ENCODE measurements at regions not wholly inside any gene's neighbourhood (a gene's known extent, or its start where the extent isn't known, plus 50 kb on each side); places are given as distances from the start of the nearest gene placed in this dataset.

- no peak overlapping the region for H3K4me3 ChIP-seq (ENCODE audit: insufficient read depth, low read depth, low read length)
- H2AFZ ChIP-seq (replicated peaks; ENCODE audit: low read length, poor library complexity): no peak overlapping the region
- no peak overlapping the region for H2BK15ac ChIP-seq (ENCODE audit: low read depth, low read length)
- H3K56ac ChIP-seq (ENCODE audit: extremely low read depth, insufficient read depth, low read length): no peak overlapping the region
- no peak overlapping the region for H3K27ac ChIP-seq (ENCODE audit: insufficient read depth, low read length)
- no peak overlapping the region for H3K18ac ChIP-seq (ENCODE audit: low read depth, low read length)
- no peak overlapping the region for H4K8ac ChIP-seq (ENCODE audit: low read depth in 2 of 2, low read length in 2 of 2)
- H3K4me1 ChIP-seq (ENCODE audit: control insufficient read depth, insufficient read depth, low read length): no peaks in the 10 kb centered on the region
- no peak overlapping the region for H2BK120ac ChIP-seq (ENCODE audit: low read depth, low read length)
- ChIA-PET CTCF (no interaction called here), POLR2A (ENCODE audit: unreplicated experiment) (no interaction called here)
- no peak overlapping the region for H2BK20ac ChIP-seq (ENCODE audit: low read depth, low read length)
- no peak overlapping the region for H3K14ac ChIP-seq (replicated peaks; ENCODE audit: low read depth, low read length)
- no peak overlapping the region for H2AK9ac ChIP-seq (replicated peaks; ENCODE audit: low read depth, low read length, poor library complexity)
- no peaks in the 10 kb centered on the region for H3K9me3 ChIP-seq (ENCODE audit: control insufficient read depth, insufficient read depth, low read length)
- H3K23ac ChIP-seq (ENCODE audit: low read depth, low read length): no peak overlapping the region
- no peak overlapping the region for H2AK5ac ChIP-seq (ENCODE audit: low read depth, low read length)
- no peaks in the 10 kb centered on the region for H3K9me1 ChIP-seq (ENCODE audit: insufficient read depth, low read length)
- no peak overlapping the region for H3K4ac ChIP-seq (ENCODE audit: low read depth, low read length)
- H4K20me1 ChIP-seq (ENCODE audit: insufficient read depth, low read length): no peaks in the 10 kb centered on the region
- H4K5ac ChIP-seq (ENCODE audit: low read depth, low read length): no peak overlapping the region
- no peaks in the 10 kb centered on the region for H3K79me1 ChIP-seq (ENCODE audit: low read depth in 1 of 2, low read length in 2 of 2)
- H3K9ac ChIP-seq (ENCODE audit: low read depth, low read length): no peak overlapping the region
- no peak overlapping the region for H3K4me2 ChIP-seq (ENCODE audit: low read depth, low read length)
- no peak overlapping the region for H2BK5ac ChIP-seq (ENCODE audit: low read depth, low read length, poor library complexity, severe bottlenecking)
- ATAC-seq (ENCODE audit: low read depth) (no peak), DNase-seq (no peak)
- H3K27me3 ChIP-seq (ENCODE audit: control insufficient read depth, insufficient read depth, low read length): no peaks in the 10 kb centered on the region
- no CpG with 5 or more reads among the region's 3 CpGs for WGBS, 2 experiments (ENCODE audit: extremely low coverage in 2 of 2, insufficient read length in 1 of 2)
- no peaks in the 10 kb centered on the region for H3K36me3 ChIP-seq (ENCODE audit: control insufficient read depth, insufficient read depth, low read length)
- no peak overlapping the region for H4K91ac ChIP-seq (ENCODE audit: insufficient read depth, low read depth, low read length)
- in situ Hi-C loops (cut with MboI; ENCODE audit: low sequenced_read_pairs) (no loop called here), dilution Hi-C loops (cut with HindIII; ENCODE audit: low sequenced_read_pairs, unreplicated experiment) (no loop called here), intact Hi-C loops (cut with micrococcal nuclease) (no loop called here)
- no TSS peak for BruUV-seq (replicated peaks)
- TF ChIP-seq CEBPB (IDR thresholded peaks at IDR 0.05; ENCODE audit: low read depth, low read length) (no peak), ELK1 (IDR thresholded peaks at IDR 0.05; ENCODE audit: borderline replicate concordance, low read depth, low read length) (no peak), MXI1 (IDR thresholded peaks at IDR 0.05; ENCODE audit: borderline replicate concordance, low read depth, low read length) (no peak), USF2 (IDR thresholded peaks at IDR 0.05; ENCODE audit: low read depth, low read length) (no peak), RAD21 (IDR thresholded peaks at IDR 0.05; ENCODE audit: low read length) (no peak), FOS (IDR thresholded peaks at IDR 0.05; ENCODE audit: low read depth, low read length) (no peak), RCOR1 (IDR thresholded peaks at IDR 0.05; ENCODE audit: insufficient replicate concordance, low read length) (no peak), MAFK (IDR thresholded peaks at IDR 0.05; ENCODE audit: low read depth, low read length) (no peak), POLR2A (IDR thresholded peaks at IDR 0.05; ENCODE audit: low read depth, low read length) (no peak), MAZ (IDR thresholded peaks at IDR 0.05; ENCODE audit: borderline replicate concordance, low read depth, low read length) (no peak), SMC3 (IDR thresholded peaks at IDR 0.05; ENCODE audit: low read depth, low read length) (no peak), BHLHE40 (IDR thresholded peaks at IDR 0.05; ENCODE audit: low read depth, low read length) (no peak), CHD1 (IDR thresholded peaks at IDR 0.05; ENCODE audit: low read depth, low read length) (no peak), RFX5 (IDR thresholded peaks at IDR 0.05; ENCODE audit: low read depth, low read length) (no peak), NFE2L2 (IDR thresholded peaks at IDR 0.05; ENCODE audit: low read depth, low read length) (no peak)
These were observed 82.0 kb downstream of the THNSL2 start for GRCh38 chr2:88252111-88252510.
